ENCODE measurements at regions not wholly inside any gene's neighbourhood (a gene's known extent, or its start where the extent isn't known, plus 50 kb on each side); places are given as distances from the start of the nearest gene placed in this dataset.
A peak's percentile ranks its signal among the peaks of the same experiment; 100 is the strongest.

DNA sequence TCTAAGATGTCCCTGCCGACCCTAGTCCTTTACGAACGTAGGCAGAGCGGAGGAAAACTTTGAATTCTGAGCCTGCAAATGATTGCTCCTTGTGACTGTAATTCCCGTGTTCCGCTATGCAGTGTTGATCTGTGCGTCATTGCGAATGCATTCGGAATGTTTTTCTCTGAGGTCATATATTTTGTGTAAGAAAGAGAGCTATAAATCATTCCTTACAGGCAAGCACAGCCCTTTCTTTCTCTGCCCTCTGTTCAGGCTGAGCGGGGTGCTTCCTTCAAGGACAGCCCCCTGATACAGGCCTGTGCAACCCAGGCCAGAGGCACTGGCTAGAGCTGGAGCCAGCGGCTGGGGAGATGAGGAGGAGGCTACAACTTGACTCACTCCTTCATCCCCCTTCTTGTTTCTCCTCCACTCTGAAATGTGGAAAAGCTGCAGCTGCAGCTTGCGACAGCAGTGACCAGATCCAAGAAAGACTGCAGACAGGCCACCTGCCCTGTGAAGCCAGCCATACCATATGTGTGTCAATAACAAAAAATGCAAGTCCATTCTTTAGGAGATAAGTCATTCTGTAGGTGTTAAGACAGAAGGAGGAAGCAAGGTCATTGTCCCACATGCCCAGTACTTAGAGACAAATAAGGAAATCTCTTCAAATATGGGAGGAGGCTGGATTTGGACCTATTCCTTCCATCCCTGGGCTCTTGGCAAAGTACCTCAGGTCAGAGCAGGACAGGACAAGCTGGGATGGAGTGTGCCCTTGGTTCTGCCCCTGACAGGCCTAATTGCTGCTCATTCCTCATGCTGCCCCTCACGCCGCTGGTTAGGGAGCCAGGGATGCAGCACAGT lies 345.7 kb upstream of the WWC1 start:
- TF ChIP-seq, protein P1, sequence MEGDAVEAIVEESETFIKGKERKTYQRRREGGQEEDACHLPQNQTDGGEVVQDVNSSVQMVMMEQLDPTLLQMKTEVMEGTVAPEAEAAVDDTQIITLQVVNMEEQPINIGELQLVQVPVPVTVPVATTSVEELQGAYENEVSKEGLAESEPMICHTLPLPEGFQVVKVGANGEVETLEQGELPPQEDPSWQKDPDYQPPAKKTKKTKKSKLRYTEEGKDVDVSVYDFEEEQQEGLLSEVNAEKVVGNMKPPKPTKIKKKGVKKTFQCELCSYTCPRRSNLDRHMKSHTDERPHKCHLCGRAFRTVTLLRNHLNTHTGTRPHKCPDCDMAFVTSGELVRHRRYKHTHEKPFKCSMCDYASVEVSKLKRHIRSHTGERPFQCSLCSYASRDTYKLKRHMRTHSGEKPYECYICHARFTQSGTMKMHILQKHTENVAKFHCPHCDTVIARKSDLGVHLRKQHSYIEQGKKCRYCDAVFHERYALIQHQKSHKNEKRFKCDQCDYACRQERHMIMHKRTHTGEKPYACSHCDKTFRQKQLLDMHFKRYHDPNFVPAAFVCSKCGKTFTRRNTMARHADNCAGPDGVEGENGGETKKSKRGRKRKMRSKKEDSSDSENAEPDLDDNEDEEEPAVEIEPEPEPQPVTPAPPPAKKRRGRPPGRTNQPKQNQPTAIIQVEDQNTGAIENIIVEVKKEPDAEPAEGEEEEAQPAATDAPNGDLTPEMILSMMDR (IDR thresholded peaks at IDR 0.05): no peak
- Histone ChIP-seq H3K4me3 (no peak overlapping the region), H3K27ac (peak overlapping the region in 1 of 2 donors; percentile 40)
- DNase-seq (ENCODE audit: low spot score): no peak

DNA sequence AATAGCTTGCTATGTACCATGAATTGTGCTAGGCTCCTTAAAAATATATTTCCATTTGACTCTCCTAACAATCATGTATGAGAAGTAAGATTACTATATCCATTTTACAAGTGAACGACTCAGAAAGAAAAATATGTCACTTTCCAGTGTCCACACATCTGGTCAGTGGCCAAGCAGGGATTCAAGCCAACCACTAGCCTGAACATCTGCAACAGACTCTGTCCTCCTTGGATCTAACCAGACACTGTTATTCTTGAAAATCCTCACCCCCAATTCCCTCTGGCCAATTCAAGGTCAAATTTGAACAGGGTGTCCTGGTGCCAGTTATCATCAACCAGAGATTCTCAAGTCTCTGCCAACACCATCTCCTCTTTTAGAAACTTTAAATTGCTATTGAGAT lies 344.1 kb upstream of the WWC1 start:
- no peak for DNase-seq (ENCODE audit: low spot score)

DNA sequence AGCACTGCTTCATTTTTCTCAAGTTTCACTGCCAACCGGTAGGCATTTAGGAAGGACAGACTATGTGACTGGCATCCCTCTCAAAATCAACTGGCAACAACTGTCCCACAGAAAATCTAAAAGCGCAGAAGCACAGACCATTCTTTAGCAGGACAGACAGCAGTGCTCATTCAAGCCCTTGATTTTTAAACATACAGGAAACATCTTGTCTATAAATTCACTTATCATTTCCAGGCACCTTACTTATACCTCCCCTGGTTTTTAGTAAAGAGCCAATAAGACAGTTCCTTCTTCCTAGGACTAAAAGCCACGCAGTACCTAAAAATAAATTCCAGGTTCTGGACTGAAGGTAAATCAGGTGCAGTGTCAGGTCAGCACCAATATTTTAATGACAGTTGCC lies 343.2 kb upstream of the WWC1 start:
- DNase-seq (ENCODE audit: low spot score): no peak
- TF ChIP-seq, protein P1 (IDR thresholded peaks at IDR 0.05): no peak
- Histone ChIP-seq H3K4me3 (no peak overlapping the region), H3K27ac (no peak overlapping the region)

More for the DNA sequence above, 344.1 kb upstream of the WWC1 start:
- TF ChIP-seq, protein P1 (IDR thresholded peaks at IDR 0.05): no peak
- Histone ChIP-seq H3K27ac (no peak overlapping the region), H3K4me3 (no peak overlapping the region)

DNA sequence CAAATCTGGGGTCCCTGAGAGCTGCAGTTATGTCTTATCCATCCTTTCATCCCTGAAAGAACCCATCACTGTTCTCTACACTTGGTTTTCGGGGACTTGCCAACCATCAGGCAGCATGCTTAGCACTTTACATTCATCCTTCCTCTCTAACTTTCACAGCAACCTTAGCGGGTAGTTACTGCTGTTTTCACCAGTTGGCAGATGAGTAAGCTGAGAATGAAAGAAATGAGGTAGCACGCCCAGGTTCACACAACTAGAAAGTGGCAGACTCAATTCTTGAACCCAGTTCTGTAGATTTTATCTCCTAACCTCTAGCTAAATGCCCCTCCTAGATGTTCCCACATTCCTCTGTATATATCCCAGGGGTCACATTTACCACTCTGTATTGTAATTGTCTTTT lies 342.0 kb upstream of the WWC1 start:
- no peak for DNase-seq (ENCODE audit: low spot score)

DNA sequence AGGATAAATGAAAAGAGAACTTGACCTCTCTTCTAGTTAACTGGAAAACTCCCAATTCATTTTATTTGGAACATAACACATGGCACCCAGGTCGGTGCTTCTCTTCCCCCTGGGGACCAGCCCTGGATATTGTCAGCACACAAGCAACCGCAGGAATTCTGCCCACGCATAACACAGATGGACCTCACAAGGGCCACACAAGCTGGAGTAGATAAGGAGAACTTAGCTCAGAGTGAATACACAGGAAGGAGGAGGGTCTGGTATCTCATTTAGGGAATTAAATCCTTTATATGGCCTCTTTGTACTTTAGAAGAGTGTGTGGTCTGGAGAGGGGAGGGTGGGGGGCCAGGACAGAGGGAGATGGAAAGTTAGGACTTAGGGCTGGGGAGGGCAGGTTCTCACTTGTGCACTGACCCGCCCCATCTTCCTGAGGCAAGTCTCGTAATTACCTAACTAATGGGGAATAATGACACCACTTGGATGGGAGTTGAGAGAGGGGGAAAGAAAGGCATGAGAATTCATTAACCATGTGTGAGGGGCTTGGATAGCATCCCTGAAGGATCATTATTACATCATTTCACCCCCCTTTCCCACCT lies 341.2 kb upstream of the WWC1 start:
- DNase-seq (ENCODE audit: low spot score): no peak
- no peak overlapping the region for H3K27ac ChIP-seq
- TF ChIP-seq, protein P1 (IDR thresholded peaks at IDR 0.05): no peak
- H3K4me3 ChIP-seq: no peak overlapping the region

More for the DNA sequence above, 342.0 kb upstream of the WWC1 start:
- TF ChIP-seq, protein P1 (IDR thresholded peaks at IDR 0.05): no peak
- Histone ChIP-seq H3K27ac (no peak overlapping the region), H3K4me3 (no peak overlapping the region)

DNA sequence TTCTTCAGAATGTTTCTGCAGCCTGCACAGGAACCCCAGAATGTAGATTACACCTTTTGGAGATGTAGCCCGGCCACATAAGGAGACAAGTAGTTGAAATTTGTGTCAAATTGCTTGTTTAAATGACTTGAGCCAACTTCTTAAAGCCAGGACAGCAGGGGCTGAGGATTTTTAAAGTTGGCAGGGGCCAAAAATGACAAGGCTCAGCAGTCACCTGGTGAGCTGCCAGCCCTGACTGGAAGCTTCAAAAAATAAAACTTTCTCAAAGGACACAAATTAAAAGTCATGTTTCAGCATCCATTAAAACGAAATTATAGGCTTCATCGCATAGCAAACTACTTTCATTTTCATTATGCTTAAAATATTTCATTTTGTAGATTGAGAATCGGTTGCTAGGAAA lies 340.3 kb upstream of the WWC1 start:
- TF ChIP-seq, protein P1 (IDR thresholded peaks at IDR 0.05): no peak
- H3K4me3 ChIP-seq: peak overlapping the region; percentile 29
- DNase-seq (ENCODE audit: low spot score): no peak
- H3K27ac ChIP-seq: no peak overlapping the region
